HEK293 (cell line): ENCODE measurements at regions not wholly inside any gene's neighbourhood (a gene's known extent, or its start where the extent isn't known, plus 50 kb on each side); places are given as distances from the start of the nearest gene placed in this dataset.

Experiments
- CTCF ChIA-PET: fragments of 350-600 bp; formaldehyde crosslinking; extraction: SDS; loops from one replicate; lab custom pipeline; 2021; ENCODE audit warnings: antibody characterized with exemption; lab: Yijun Ruan, JAX
- POLR2A ChIA-PET: fragments of 300-600 bp; formaldehyde crosslinking; extraction: SDS; loops from one replicate; lab custom pipeline; 2020; ENCODE audit warnings: antibody characterized with exemption, inconsistent platforms; lab: Yijun Ruan, JAX
- H3K27ac ChIP-seq: fragments of 200-500 bp; sonication (Bioruptor generic); 2 replicates; pipeline ENCODE4 v1.5.1; 2014; ENCODE audit warnings: low read depth, low read length, control low read depth, inconsistent platforms; ENCODE audit errors: extremely low read depth
- H3K36me3 ChIP-seq, 2 experiments: fragments of 200-500 bp in 1 of 2; sonication (Bioruptor generic) in 1 of 2; 1 replicate in 1 of 2; 2 replicates in 1 of 2; pipeline ENCODE4 v1.5.1; 2014 to 2017; ENCODE audit warnings: inconsistent platforms in 2 of 2, low read length in 2 of 2; ENCODE audit not compliant: control insufficient read depth in 2 of 2, insufficient read depth in 1 of 2
- H3K4me1 ChIP-seq: fragments of 200-500 bp; sonication (Bioruptor generic); 2 replicates; pipeline ENCODE4 v1.5.1; 2014; ENCODE audit warnings: mild to moderate bottlenecking, low read length, inconsistent platforms; ENCODE audit not compliant: control insufficient read depth, insufficient read depth
- H3K4me3 ChIP-seq: 2 replicates; pipeline ENCODE4 v1.5.1; 2011; ENCODE audit warnings: low read depth, mild to moderate bottlenecking, control low read depth, low read length, moderate library complexity
- H3K9me3 ChIP-seq: fragments of 200-500 bp; sonication (Bioruptor generic); 2 replicates; pipeline ENCODE4 v1.5.1; 2014; ENCODE audit warnings: low read depth, low read length, inconsistent platforms; ENCODE audit not compliant: control insufficient read depth, insufficient read depth
- BCL11A ChIP-seq: fragments of 450-650 bp; formaldehyde crosslinking; IDR thresholded peaks from 2 replicates; pipeline ENCODE4 v1.5.1; 2016; ENCODE audit warnings: low read depth, missing biosample characterization, missing genetic modification characterization
- GLIS2 ChIP-seq: fragments of 450-650 bp; formaldehyde crosslinking; IDR thresholded peaks from 2 replicates; pipeline ENCODE4 v1.5.1; 2016; ENCODE audit warnings: missing biosample characterization, missing genetic modification characterization
- IKZF3 ChIP-seq: fragments of 450-650 bp; IDR thresholded peaks from 2 replicates; pipeline ENCODE4 v1.5.0; 2018; ENCODE audit warnings: missing biosample characterization, mild to moderate bottlenecking, missing genetic modification characterization, moderate library complexity
- KLF7 ChIP-seq: fragments of 450-650 bp; formaldehyde crosslinking; IDR thresholded peaks from 2 replicates; pipeline ENCODE4 v1.5.1; 2016; ENCODE audit warnings: missing biosample characterization, missing genetic modification characterization, borderline replicate concordance
- OVOL3 ChIP-seq: fragments of 450-650 bp; formaldehyde crosslinking; IDR thresholded peaks from 2 replicates; pipeline ENCODE4 v1.5.1; 2016; ENCODE audit warnings: missing biosample characterization, missing genetic modification characterization
- PATZ1 ChIP-seq: fragments of 450-650 bp; formaldehyde crosslinking; IDR thresholded peaks from 2 replicates; pipeline ENCODE4 v1.5.1; 2016; ENCODE audit warnings: missing biosample characterization, missing genetic modification characterization
- ZBTB11 ChIP-seq: fragments of 450-650 bp; formaldehyde crosslinking; conservative IDR thresholded peaks from 2 replicates; pipeline ENCODE4 v1.5.1; 2016; ENCODE audit warnings: low read depth, missing biosample characterization, missing genetic modification characterization
- ZNF239 ChIP-seq: fragments of 450-650 bp; formaldehyde crosslinking; IDR thresholded peaks from 2 replicates; pipeline ENCODE4 v1.5.1; 2016; ENCODE audit warnings: missing biosample characterization, missing genetic modification characterization
- ZNF26 ChIP-seq: fragments of 450-650 bp; formaldehyde crosslinking; IDR thresholded peaks from 2 replicates; pipeline ENCODE4 v1.5.1; 2016; ENCODE audit warnings: missing biosample characterization, missing genetic modification characterization
- ZNF274 ChIP-seq, 2 experiments: fragments of 200-500 bp in 1 of 2; fragments of 450-650 bp in 1 of 2; sonication (Bioruptor generic) in 1 of 2; formaldehyde crosslinking in 1 of 2; IDR thresholded peaks; 2 replicates each; pipeline versions ENCODE4 v1.5.1 to v1.6.1; 2014 to 2016; ENCODE audit warnings: borderline replicate concordance in 1 of 2, inconsistent platforms in 1 of 2, low read length in 1 of 2, missing biosample characterization in 1 of 2, missing genetic modification characterization in 1 of 2
- ZNF280C ChIP-seq: fragments of 450-650 bp; formaldehyde crosslinking; IDR thresholded peaks from 2 replicates; pipeline ENCODE4 v1.5.1; 2016; ENCODE audit warnings: missing biosample characterization, missing genetic modification characterization
- ZNF302 ChIP-seq: fragments of 450-650 bp; formaldehyde crosslinking; IDR thresholded peaks from 2 replicates; pipeline ENCODE4 v1.5.1; 2016; ENCODE audit warnings: missing biosample characterization, missing genetic modification characterization, low read depth
- ZNF354C ChIP-seq: fragments of 450-650 bp; formaldehyde crosslinking; IDR thresholded peaks from 2 replicates; pipeline ENCODE4 v1.5.1; 2016; ENCODE audit warnings: missing biosample characterization, missing genetic modification characterization, low read depth, borderline replicate concordance
- ZNF488 ChIP-seq: fragments of 450-650 bp; formaldehyde crosslinking; IDR thresholded peaks from 2 replicates; pipeline ENCODE4 v1.5.1; 2016; ENCODE audit warnings: missing biosample characterization, missing genetic modification characterization
- ZNF510 ChIP-seq: fragments of 450-650 bp; formaldehyde crosslinking; IDR thresholded peaks from 2 replicates; pipeline ENCODE4 v1.5.1; 2018; ENCODE audit warnings: mild to moderate bottlenecking, missing genetic modification characterization, missing biosample characterization; ENCODE audit not compliant: insufficient replicate concordance
- ZNF529 ChIP-seq: fragments of 450-650 bp; formaldehyde crosslinking; IDR thresholded peaks from 2 replicates; pipeline ENCODE4 v1.5.1; 2017; ENCODE audit warnings: missing genetic modification characterization, missing biosample characterization; ENCODE audit not compliant: insufficient replicate concordance
- ZNF707 ChIP-seq: fragments of 450-650 bp; formaldehyde crosslinking; IDR thresholded peaks from 2 replicates; pipeline ENCODE4 v1.5.1; 2016; ENCODE audit warnings: missing biosample characterization, missing genetic modification characterization

GRCh38 chr4:42761804-42762203 is 104.9 kb upstream of the ATP8A1 start:
- POLR2A ChIA-PET = no interaction called here

More at GRCh38 chr4:42761804-42762203, 104.9 kb upstream of the ATP8A1 start:
- no peak for TF ChIP-seq PATZ1
- no peak for TF ChIP-seq ZNF488 (tag by site-specific recombination)
- TF ChIP-seq ZNF707 = no peak
- TF ChIP-seq BCL11A (tag by site-specific recombination) = no peak
- TF ChIP-seq ZNF26 (tag by site-specific recombination) = no peak
- no peak for TF ChIP-seq ZNF510 (tag by site-specific recombination)
- TF ChIP-seq IKZF3 (tag by site-specific recombination) = no peak
- TF ChIP-seq ZBTB11 (tag by site-specific recombination) = no peak
- no peak for TF ChIP-seq OVOL3 (tag by site-specific recombination)
- TF ChIP-seq KLF7 (tag by site-specific recombination) = no peak
- TF ChIP-seq ZNF280C (tag by site-specific recombination) = no peak
- TF ChIP-seq ZNF302 = no peak
- TF ChIP-seq GLIS2 (tag by site-specific recombination) = no peak
- no peak for TF ChIP-seq ZNF239 (tag by site-specific recombination)
- no peak for TF ChIP-seq ZNF529 (tag by site-specific recombination)
- no peak for TF ChIP-seq ZNF274 (IDR thresholded peaks at IDR 0.05; ENCODE audit: low read length)
- no peak for TF ChIP-seq ZNF274 (tag by site-specific recombination; IDR thresholded peaks at IDR 0.05; ENCODE audit: borderline replicate concordance)
- TF ChIP-seq ZNF354C (tag by site-specific recombination) = no peak
- Histone ChIP-seq H3K4me3 (no peak overlapping the region), H3K27ac (no peak overlapping the region), H3K36me3 (no peaks in the 10 kb centered on the region), H3K4me1 (no peaks in the 10 kb centered on the region), H3K9me3 (no peaks in the 10 kb centered on the region)
- CTCF ChIA-PET = no interaction called here
